HG03442 (cell line): ENCODE measurements at regions not wholly inside any gene's neighbourhood (a gene's known extent, or its start where the extent isn't known, plus 50 kb on each side); places are given as distances from the start of the nearest gene placed in this dataset.
"Not testable (repeated sequence)": the region's sequence is repeated elsewhere in the genome, so short reads cannot be mapped to it uniquely, and the experiment has no call there.

Experiments
- ATAC-seq: cut with Tn5 transposase; IDR thresholded peaks from one replicate; pipeline ENCODE4 v1.9.1; 2021; ENCODE audit warnings: mild to moderate bottlenecking, moderate library complexity; ENCODE audit not compliant: unreplicated experiment

- ATAC-seq: no peak
These were observed 116.5 kb upstream of the OLIG3 start for GRCh38 chr6:137610702-137611101.

GRCh38 chr6:137623293-137623692, 129.1 kb upstream of the OLIG3 start:
- no peak for ATAC-seq

GRCh38 chr6:137625100-137625661, 131.0 kb upstream of the OLIG3 start:
- ATAC-seq: no peak

- ATAC-seq: no peak
These were observed 131.6 kb upstream of the OLIG3 start for GRCh38 chr6:137625808-137626207.

- no peak for ATAC-seq
These were observed 136.5 kb upstream of the OLIG3 start for GRCh38 chr6:137630666-137631065.

DNA sequence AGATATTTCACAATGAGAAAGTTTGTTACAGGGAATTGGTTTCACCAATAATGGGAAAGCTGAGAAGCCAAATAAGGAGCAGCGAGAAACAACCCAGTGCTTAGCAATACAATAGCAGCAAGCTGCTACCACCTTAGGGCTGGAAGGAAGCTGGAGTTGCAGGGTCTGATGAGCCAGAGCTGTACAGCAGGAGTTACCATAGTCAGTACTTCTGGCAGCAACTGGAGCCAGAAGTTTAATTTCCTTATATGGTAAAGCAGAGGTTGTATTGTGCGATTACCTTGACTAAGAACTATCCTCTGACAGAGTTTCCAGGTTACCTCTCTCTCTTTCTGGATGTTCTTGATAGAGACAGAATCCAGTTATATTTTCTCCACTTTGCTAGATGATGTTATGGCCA, 137.1 kb upstream of the OLIG3 start:
- ATAC-seq: no peak

GRCh38 chr6:137634177-137634576, 140.0 kb upstream of the OLIG3 start:
- not testable (repeated sequence) for ATAC-seq

DNA sequence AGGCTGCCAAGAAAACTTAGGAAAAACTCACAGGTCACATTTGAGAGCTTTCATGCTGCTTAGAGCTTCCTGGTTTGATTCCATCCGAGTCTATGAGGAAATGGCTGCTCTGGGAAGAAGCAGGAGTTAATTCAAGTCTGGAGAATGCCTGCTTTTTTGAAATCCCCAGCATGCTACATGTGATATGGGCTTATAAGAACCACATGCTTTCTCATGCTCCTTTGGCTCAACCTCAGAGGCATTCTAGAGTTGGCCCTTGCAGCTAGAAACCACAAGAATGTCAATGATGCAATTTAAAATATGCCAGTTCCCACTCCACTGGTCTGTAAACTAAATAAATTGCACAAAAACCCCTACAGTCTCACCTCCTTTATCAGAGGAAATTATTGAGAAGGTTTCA, 142.9 kb upstream of the OLIG3 start:
- ATAC-seq: peak; percentile 31

DNA sequence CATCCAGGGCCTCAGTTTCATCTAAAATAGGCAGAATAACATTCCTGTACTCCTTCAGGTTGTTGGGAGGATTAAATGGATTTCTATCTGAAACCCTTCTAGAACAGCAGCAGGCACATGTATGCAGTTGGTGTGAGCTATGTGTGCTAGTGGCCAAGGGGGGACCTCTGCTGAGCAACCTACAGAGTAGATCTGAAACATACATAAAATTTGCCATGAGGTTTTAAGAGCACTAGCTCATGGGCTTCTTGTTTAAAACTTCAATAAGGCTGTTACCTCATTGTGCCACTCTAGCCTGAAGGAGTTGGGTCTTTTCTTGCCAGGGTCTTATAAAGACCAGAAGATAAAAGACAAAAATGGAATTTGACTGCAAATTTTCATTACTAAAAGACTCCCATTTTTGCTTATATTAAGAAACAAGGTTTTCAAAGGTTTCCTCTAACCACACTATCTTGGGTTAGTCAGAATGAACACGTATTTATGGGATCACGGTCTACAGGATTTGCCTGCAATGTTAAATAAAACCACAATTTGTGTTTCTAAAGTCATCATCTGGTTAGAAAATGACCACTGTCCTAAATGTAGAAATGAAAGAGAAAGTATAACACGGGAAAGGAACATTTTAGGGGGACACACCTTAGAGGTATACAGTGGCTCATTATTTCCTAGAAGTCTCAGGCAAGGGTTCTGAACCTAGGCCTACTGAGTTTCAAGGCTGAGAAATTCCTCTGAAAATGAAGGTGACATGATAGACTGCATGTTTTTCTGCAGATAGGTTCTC, 144.9 kb upstream of the OLIG3 start:
- ATAC-seq: no peak

DNA sequence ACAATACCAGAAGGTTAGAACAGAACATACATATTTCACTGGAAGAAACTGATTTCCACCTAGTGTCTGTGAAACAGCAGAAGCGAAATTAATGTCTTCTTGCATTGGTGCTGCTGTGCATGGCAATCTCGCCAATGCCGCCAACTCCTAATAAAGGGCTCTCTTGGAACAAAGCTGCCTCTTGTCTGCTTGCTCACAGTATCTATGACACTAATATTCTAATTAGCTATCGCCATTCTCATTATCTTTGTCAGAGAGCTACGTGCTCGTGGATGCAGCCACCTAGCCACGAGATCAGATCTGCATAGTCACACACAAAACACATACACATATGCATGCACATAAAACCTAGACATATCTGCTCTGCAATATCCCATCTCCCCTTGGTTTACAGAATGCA, 145.9 kb upstream of the OLIG3 start:
- ATAC-seq: no peak

- peak; percentile 42 for ATAC-seq
These were observed 147.4 kb upstream of the OLIG3 start for GRCh38 chr6:137641474-137642077.

DNA sequence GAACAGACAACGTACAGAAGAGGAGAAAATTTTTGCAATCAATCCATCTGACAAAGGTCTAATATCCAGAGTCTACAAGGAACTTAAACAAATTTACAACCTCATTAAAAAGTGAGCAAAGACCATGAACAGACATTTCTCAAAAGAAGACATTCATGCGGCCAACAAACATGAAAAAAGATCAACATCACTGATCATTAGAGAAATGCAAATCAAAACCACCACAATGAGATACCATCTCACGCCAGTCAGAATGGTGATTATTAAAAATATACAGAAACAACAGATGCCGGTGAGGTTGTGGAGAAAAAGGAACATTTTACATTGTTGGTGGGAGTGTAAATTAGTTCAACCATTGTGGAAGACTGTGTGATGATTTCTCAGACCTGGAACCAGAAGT, 149.0 kb upstream of the OLIG3 start:
- ATAC-seq: not testable (repeated sequence)

- not testable (repeated sequence) for ATAC-seq
These were observed 149.4 kb upstream of the OLIG3 start for GRCh38 chr6:137643644-137644043.

GRCh38 chr6:137645850-137646249, 151.7 kb upstream of the OLIG3 start:
- no peak for ATAC-seq

DNA sequence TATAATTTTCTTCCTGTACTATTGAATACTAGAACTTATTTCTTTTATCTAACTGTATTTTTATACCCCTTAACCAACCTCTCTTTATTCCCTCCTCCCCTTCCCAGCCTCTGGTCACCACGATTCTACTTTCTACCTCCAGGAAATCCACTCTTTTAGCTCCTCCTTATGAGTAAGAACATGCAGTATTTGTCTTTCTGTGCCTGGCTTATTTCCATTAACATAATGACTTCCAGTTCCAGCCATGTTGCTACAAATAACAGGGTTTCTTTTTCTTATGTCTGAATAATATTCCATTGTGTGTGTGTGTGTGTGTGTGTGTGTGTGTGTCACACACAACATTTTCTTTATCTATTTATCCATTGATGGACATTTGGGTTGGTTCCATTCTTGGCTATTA, 152.3 kb upstream of the OLIG3 start:
- no peak for ATAC-seq

DNA sequence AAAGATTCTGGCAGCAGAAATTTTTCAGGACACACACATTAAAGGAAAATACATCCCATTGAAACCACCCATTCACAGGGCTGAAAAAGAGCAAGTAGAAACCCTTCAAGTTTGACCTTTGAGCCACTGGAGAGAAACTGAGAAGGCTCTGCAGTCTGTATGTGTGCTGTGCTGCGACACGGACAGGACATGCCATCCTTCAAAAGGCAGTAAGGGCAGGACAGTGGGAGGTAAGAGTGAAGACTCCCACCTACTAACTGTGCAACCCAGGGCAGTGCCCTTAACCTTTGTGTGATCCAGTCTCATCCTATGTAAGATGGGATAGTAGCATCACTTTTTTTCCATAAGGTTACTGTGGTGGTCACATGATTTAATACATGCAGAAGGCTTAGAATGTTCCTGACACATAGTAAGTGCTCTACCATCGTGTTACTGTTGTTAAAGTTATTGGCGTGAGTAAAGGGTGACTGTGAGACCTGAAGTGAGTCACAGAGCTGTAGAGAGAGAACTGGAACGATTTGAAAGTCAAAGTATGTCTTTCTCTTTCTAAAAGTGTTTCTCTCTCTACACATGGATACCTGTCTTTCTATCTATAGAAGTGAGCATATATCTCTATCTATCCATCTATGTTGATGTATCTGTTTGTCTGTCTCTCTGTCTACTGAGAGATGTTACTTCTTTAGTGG, 153.7 kb upstream of the OLIG3 start:
- ATAC-seq: peak; percentile 74

- no peak for ATAC-seq
These were observed 156.5 kb upstream of the OLIG3 start for GRCh38 chr6:137650720-137651119.

GRCh38 chr6:137651178-137651577, 157.0 kb upstream of the OLIG3 start:
- no peak for ATAC-seq

- no peak for ATAC-seq
These were observed 157.6 kb upstream of the OLIG3 start for GRCh38 chr6:137651591-137652335.

DNA sequence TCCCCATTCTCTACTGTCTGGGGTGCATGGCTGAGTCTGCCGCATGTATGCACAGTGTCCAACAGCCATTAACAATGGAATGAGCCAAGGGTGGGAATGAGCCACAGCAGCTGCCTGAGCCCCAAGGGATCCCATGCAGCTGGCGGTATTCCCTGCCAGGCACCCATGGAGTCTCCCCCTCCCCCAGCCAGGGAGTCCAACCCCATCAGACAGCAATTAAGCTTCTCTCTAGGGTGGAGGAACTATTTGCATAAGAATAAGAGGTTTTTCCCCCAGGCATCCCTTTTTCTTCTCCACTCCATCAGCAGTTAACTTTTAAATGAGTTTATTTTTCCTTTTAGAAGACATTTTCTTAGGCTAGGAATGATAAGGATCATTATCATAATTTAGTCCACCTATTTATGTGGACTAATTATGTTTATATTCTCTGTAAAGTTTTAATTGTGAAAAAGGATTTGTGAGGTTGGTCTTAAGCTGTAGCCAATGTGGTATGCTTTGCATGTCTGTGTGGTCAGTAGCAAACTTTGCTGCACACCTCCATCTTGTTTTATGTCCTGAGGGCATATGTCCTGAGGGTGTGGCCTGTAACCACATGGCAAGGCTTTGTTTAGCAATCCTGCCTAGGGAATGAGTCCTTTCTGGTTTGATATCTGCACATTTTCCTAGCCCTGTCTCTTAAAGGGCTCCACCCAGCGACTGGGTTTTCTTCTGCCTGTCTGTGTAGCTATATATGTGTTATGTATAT, 158.9 kb upstream of the OLIG3 start:
- ATAC-seq: no peak
